Sigmoid colon (tissue), 6 donors: ENCODE measurements at regions not wholly inside any gene's neighbourhood (a gene's known extent, or its start where the extent isn't known, plus 50 kb on each side); places are given as distances from the start of the nearest gene placed in this dataset.

ENCODE experiments used
- DNase-seq: peaks from one replicate; pipeline ENCODE4 v3.0.0-alpha.2; 2019
- H3K27ac ChIP-seq, 4 donors: fragments of 200-600 bp; sonication (generic); one replicate each; pipeline ENCODE4 v1.5.1; 2016 to 2019; ENCODE audit warnings: mild to moderate bottlenecking in 1 of 4
- H3K27me3 ChIP-seq, 3 donors: fragments of 200-600 bp; sonication (generic); one replicate each; pipeline ENCODE4 v1.5.1; 2019; ENCODE audit warnings: mild to moderate bottlenecking in 1 of 3
- H3K36me3 ChIP-seq, 4 donors: fragments of 200-600 bp; sonication (generic); one replicate each; pipeline ENCODE4 v1.5.1; 2016 to 2019
- H3K4me1 ChIP-seq, 4 donors: fragments of 200-600 bp; sonication (generic); one replicate each; pipeline ENCODE4 v1.5.1; 2017 to 2019
- H3K4me3 ChIP-seq, 4 donors: fragments of 200-600 bp; sonication (generic); one replicate each; pipeline ENCODE4 v1.5.1; 2017 to 2019; ENCODE audit warnings: mild to moderate bottlenecking in 2 of 4, moderate library complexity in 1 of 4
- H3K9me3 ChIP-seq, 4 donors: fragments of 200-600 bp in 3 of 4; sonication (generic) in 3 of 4; one replicate each; pipeline versions ENCODE4 v1.5.1 to v1.6.1; 2013 to 2019
- EP300 ChIP-seq, 4 donors: sonication (generic); formaldehyde crosslinking; IDR thresholded peaks; one replicate each; pipeline ENCODE4 v1.6.1; 2017; ENCODE audit warnings: antibody characterized with exemption in 4 of 4
- POLR2A ChIP-seq, 2 donors: fragments of 450-650 bp; IDR thresholded peaks; one replicate each; pipeline ENCODE4 v1.6.1; 2016; ENCODE audit warnings: antibody characterized with exemption in 2 of 2, mild to moderate bottlenecking in 2 of 2, moderate library complexity in 2 of 2
- POLR2AphosphoS5 ChIP-seq, 4 donors: sonication (generic); formaldehyde crosslinking; IDR thresholded peaks; one replicate each; pipeline ENCODE4 v1.6.1; 2017; ENCODE audit warnings: antibody characterized with exemption in 4 of 4
- WGBS, 2 donors: extraction: QIAGEN DNeasy Blood & Tissue Kit; methylation state at CpG; one replicate each; pipeline ENCODE4 v1.1.7; 2013; 5-methylcytosine and 5-hydroxymethylcytosine counted together
- intact Hi-C: fragments of 100-400 bp; cut with DNase I; formaldehyde crosslinking; loops from one replicate; pipeline ENCODE4 v1.15.1; 2023
- TF ChIP-seq, protein P1 (sequence below), 4 experiments: fragments of 450-650 bp in 3 of 4; fragments of 200-600 bp in 1 of 4; IDR thresholded peaks; one replicate each; pipeline ENCODE4 v1.5.1; 2016 to 2019; ENCODE audit warnings: antibody characterized with exemption in 4 of 4, mild to moderate bottlenecking in 3 of 4, moderate library complexity in 2 of 4
- donor health status: healthy with polysubstance abuse.
- donor health status: healthy.

DNA sequence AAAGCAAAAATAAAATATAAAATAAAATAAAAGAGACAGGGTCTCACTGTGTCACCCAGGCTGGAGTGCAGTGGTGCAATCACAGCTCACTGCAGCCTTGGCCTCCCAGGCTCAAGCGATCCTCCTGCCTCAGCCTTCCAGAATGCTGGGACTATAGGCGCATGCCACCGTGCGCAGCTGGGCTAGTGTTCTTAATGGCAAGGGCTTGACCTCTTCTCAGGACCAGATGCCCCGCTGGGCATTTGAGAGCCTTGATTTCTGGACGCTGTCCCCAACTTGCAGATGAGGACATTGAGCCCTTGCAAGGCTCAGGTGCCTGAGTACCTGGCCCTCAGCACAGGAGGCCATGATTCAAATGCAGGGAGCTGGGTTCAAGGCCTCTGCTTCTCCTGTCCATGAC lies 82.6 kb downstream of the DHCR7 start:
- WGBS, 2 donors: 96% methylated on average over 6 of the region's 6 CpGs
- Histone ChIP-seq H3K9me3 (no peaks in the 10 kb centered on the region), H3K36me3 (no peaks in the 10 kb centered on the region), H3K27ac (no peak overlapping the region), H3K4me1 (no peaks in the 10 kb centered on the region), H3K4me3 (no peak overlapping the region), H3K27me3 (peaks cover 0 to 15% (median 0%) of the 10 kb centered on the region in 3 donors)
- DNase-seq: no peak
- intact Hi-C loops: no loop called here
- TF ChIP-seq EP300 (IDR thresholded peaks at IDR 0.05): no peak
- TF ChIP-seq, protein P1, sequence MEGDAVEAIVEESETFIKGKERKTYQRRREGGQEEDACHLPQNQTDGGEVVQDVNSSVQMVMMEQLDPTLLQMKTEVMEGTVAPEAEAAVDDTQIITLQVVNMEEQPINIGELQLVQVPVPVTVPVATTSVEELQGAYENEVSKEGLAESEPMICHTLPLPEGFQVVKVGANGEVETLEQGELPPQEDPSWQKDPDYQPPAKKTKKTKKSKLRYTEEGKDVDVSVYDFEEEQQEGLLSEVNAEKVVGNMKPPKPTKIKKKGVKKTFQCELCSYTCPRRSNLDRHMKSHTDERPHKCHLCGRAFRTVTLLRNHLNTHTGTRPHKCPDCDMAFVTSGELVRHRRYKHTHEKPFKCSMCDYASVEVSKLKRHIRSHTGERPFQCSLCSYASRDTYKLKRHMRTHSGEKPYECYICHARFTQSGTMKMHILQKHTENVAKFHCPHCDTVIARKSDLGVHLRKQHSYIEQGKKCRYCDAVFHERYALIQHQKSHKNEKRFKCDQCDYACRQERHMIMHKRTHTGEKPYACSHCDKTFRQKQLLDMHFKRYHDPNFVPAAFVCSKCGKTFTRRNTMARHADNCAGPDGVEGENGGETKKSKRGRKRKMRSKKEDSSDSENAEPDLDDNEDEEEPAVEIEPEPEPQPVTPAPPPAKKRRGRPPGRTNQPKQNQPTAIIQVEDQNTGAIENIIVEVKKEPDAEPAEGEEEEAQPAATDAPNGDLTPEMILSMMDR (IDR thresholded peaks at IDR 0.05): no peak
- TF ChIP-seq POLR2A (IDR thresholded peaks at IDR 0.05): no peak
- no peak for TF ChIP-seq POLR2AphosphoS5 (IDR thresholded peaks at IDR 0.05)

DNA sequence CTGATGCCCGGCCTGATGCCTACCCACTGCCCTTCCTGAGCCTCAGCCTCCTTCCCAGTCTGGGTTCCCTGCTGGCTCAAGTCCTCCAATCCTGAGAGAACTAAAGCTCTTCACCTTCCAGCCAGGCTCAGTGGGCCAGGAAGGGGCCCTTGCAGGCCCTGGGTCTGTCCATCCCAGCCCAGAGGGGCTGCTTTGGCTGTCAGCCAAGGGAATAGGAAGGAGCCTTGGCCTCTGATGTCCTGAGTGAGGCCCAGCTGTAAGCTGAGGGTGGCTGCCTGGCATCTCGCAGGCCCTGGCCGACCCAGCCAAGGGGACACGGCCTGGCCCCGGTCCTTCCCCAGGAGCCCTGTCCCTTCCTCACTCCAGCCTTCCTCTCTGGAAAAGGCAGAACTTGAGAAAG lies 83.4 kb downstream of the DHCR7 start:
- H3K27ac ChIP-seq: no peak overlapping the region
- H3K9me3 ChIP-seq: no peaks in the 10 kb centered on the region

DNA sequence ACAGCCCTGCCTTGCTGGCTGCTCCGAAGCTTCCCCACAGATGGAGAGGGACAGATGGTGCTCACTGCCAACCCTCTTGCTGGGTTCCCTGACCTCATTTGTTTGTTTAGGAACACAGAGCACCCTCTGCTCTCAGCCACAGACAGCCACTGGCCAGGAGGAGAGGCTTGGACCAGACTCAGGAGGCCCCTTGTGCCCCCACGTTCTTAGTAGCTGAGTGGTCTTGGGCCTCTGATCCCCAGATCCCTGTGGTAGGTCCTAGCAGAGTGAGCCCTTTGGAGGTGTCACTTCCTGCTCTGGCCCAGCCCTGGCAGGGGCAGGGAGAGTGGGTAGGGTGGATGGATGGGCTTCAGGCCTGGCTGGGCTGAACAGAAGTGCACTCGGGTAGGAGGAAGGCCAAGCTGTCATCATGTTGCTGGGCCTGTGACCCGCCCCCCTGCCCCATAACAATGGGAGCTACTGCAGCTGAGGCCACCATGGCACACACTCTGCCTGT lies 84.0 kb downstream of the DHCR7 start:
- TF ChIP-seq EP300 (IDR thresholded peaks at IDR 0.05) (no peak), POLR2AphosphoS5 (IDR thresholded peaks at IDR 0.05) (no peak), POLR2A (IDR thresholded peaks at IDR 0.05) (no peak)
- TF ChIP-seq, protein P1 (IDR thresholded peaks at IDR 0.05): no peak
- Histone ChIP-seq H3K36me3 (no peaks in the 10 kb centered on the region), H3K4me1 (no peaks in the 10 kb centered on the region), H3K9me3 (no peaks in the 10 kb centered on the region), H3K4me3 (no peak overlapping the region), H3K27me3 (peaks cover 0 to 11% (median 0%) of the 10 kb centered on the region in 3 donors), H3K27ac (no peak overlapping the region)
- DNase-seq: no peak
- 71 to 78% methylated on average over 4 of the region's 4 CpGs for WGBS, 2 donors
- intact Hi-C loops: no loop called here

More for the DNA sequence above, 83.4 kb downstream of the DHCR7 start:
- H3K36me3 ChIP-seq: no peaks in the 10 kb centered on the region
- peaks cover 0 to 15% (median 0%) of the 10 kb centered on the region in 3 donors for H3K27me3 ChIP-seq
- no peak overlapping the region for H3K4me3 ChIP-seq
- intact Hi-C loops: no loop called here
- DNase-seq: no peak
- WGBS, 2 donors: 92% methylated on average over 5 of the region's 5 CpGs
- no peak for TF ChIP-seq EP300 (IDR thresholded peaks at IDR 0.05)
- TF ChIP-seq, protein P1 (IDR thresholded peaks at IDR 0.05): no peak
- TF ChIP-seq POLR2AphosphoS5 (IDR thresholded peaks at IDR 0.05): no peak
- TF ChIP-seq POLR2A (IDR thresholded peaks at IDR 0.05): no peak
- no peaks in the 10 kb centered on the region for H3K4me1 ChIP-seq

DNA sequence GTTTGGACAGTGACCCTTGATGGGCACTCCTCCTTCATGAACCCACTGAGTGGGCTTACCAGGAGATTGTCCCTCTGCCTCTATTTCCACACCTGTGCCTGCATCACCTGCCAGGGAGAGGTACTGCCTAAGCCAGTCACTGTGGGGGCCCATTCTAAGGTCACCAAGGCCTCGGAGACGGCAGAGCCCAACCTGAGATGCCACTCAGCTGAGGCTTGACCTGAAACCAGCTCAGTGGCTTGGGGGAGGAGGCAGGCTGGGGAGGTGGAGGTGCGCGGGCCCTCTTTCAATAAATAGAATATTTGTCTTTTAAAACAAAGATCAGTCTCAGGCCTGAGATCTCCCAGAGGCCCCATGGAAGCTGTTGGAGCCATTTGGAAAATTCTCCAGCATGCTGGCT lies 84.5 kb downstream of the DHCR7 start:
- intact Hi-C loops: no loop called here
- H3K9me3 ChIP-seq: no peaks in the 10 kb centered on the region
- H3K27me3 ChIP-seq: peaks cover 0 to 7% (median 0%) of the 10 kb centered on the region in 3 donors
- H3K36me3 ChIP-seq: no peaks in the 10 kb centered on the region
- no peak overlapping the region for H3K27ac ChIP-seq
- WGBS, 2 donors: 95 to 96% methylated on average over 4 of the region's 4 CpGs
- H3K4me3 ChIP-seq: no peak overlapping the region
- TF ChIP-seq, protein P1 (IDR thresholded peaks at IDR 0.05): no peak
- TF ChIP-seq POLR2AphosphoS5 (IDR thresholded peaks at IDR 0.05) (no peak), EP300 (IDR thresholded peaks at IDR 0.05) (no peak), POLR2A (IDR thresholded peaks at IDR 0.05) (no peak)
- H3K4me1 ChIP-seq: no peaks in the 10 kb centered on the region
- no peak for DNase-seq

DNA sequence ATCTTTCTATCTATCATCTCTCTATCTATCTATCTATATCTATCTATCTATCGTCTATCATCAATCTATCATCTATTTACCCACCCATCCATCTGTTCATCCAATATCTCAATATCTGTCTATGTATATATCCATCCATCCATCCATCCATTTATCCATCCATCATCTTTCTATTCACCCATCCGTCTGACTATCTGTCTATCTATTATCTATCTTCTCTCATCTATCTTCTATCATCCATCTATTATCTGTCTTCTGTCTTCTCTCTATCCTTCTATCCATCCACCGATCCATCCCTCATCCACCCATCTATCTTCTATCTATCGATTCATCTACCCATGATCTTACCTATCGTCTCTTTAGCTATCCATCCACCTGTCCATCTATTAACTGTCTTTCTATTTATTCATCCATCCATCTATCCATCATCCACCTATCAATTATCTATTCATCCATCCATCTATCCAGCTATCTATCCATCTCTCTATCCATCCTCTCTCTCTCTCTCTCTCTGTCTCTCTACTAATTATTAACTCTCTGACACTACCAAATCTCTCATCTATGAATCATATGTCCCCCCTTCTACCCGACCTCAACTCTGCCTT lies 89.1 kb downstream of the DHCR7 start:
- H3K4me1 ChIP-seq: no peaks in the 10 kb centered on the region
- no peak for DNase-seq
- H3K9me3 ChIP-seq: no peaks in the 10 kb centered on the region
- H3K27me3 ChIP-seq: no peaks in the 10 kb centered on the region
- WGBS, 2 donors: 88 to 90% methylated on average over 6 of the region's 6 CpGs
- TF ChIP-seq EP300 (IDR thresholded peaks at IDR 0.05) (no peak), POLR2A (IDR thresholded peaks at IDR 0.05) (no peak), POLR2AphosphoS5 (IDR thresholded peaks at IDR 0.05) (no peak)
- TF ChIP-seq, protein P1 (IDR thresholded peaks at IDR 0.05): no peak
- H3K4me3 ChIP-seq: no peak overlapping the region
- intact Hi-C loops: no loop called here
- no peak overlapping the region for H3K27ac ChIP-seq
- no peaks in the 10 kb centered on the region for H3K36me3 ChIP-seq
